CD4-positive, CD25-positive, alpha-beta regulatory T cell (primary cell): ENCODE measurements at regions not wholly inside any gene's neighbourhood (a gene's known extent, or its start where the extent isn't known, plus 50 kb on each side); places are given as distances from the start of the nearest gene placed in this dataset.
"Not testable (repeated sequence)": the region's sequence is repeated elsewhere in the genome, so short reads cannot be mapped to it uniquely, and the experiment has no call there.

Experiments used
- ATAC-seq, 2 donors: fragments of 150-1000 bp; cut with Tn5 transposase; one replicate each; pipeline ENCODE4 v1.10.0; 2021; ENCODE audit warnings: low read depth in 2 of 2, moderate number of reproducible peaks in 2 of 2, moderate library complexity in 1 of 2
- DNase-seq, 3 donors: peaks; one replicate each; pipeline versions ENCODE4 v3.0.0 to v3.0.0-alpha.2; 2012 to 2022; ENCODE audit warnings: mixed read lengths in 1 of 3
- H3K27ac ChIP-seq: one replicate; pipeline ENCODE4 v1.7.0; 2013; ENCODE audit warnings: mild to moderate bottlenecking, low read length; ENCODE audit not compliant: insufficient read depth, poor library complexity, severe bottlenecking
- H3K27me3 ChIP-seq: one replicate; pipeline ENCODE4 v1.7.0; 2013; ENCODE audit warnings: low read length; ENCODE audit not compliant: control insufficient read depth, insufficient read depth
- H3K36me3 ChIP-seq: one replicate; pipeline ENCODE4 v1.7.0; 2013; ENCODE audit warnings: mild to moderate bottlenecking, low read length, moderate library complexity; ENCODE audit not compliant: control insufficient read depth, insufficient read depth
- H3K4me1 ChIP-seq: 2 replicates; pipeline ENCODE4 v1.7.0; 2013; ENCODE audit warnings: mild to moderate bottlenecking, low read length; ENCODE audit not compliant: insufficient read depth, control insufficient read depth, poor library complexity, severe bottlenecking
- H3K4me3 ChIP-seq: one replicate; pipeline ENCODE4 v1.7.0; 2013; ENCODE audit warnings: low read depth, mild to moderate bottlenecking, low read length, moderate library complexity
- H3K9me3 ChIP-seq, 2 experiments: 1 replicate in 1 of 2; 2 replicates in 1 of 2; pipeline ENCODE4 v1.7.0; 2013; ENCODE audit warnings: low read length in 2 of 2, mild to moderate bottlenecking in 1 of 2, moderate library complexity in 1 of 2; ENCODE audit not compliant: control insufficient read depth in 2 of 2
- H3K27ac Mint-ChIP-seq, 3 donors: one replicate each; pipeline ENCODE4 v1.8.0; 2020 to 2022; ENCODE audit warnings: mild to moderate bottlenecking in 3 of 3, mixed read lengths in 3 of 3, moderate library complexity in 2 of 3
- H3K27me3 Mint-ChIP-seq: one replicate; pipeline ENCODE4 v1.8.0; 2022; ENCODE audit warnings: mild to moderate bottlenecking, mixed read lengths
- H3K36me3 Mint-ChIP-seq: one replicate; pipeline ENCODE4 v1.8.0; 2020; ENCODE audit warnings: mixed read lengths
- H3K4me1 Mint-ChIP-seq, 4 donors: one replicate each; pipeline ENCODE4 v1.8.0; 2020 to 2022; ENCODE audit warnings: mixed read lengths in 4 of 4, mild to moderate bottlenecking in 1 of 4
- H3K4me3 Mint-ChIP-seq, 4 donors: one replicate each; pipeline ENCODE4 v1.8.0; 2020 to 2022; ENCODE audit warnings: mild to moderate bottlenecking in 4 of 4, mixed read lengths in 4 of 4, moderate library complexity in 3 of 4
- H3K9me3 Mint-ChIP-seq, 7 donors: one replicate each; pipeline ENCODE4 v1.8.0; 2020 to 2022; ENCODE audit warnings: mixed read lengths in 7 of 7, mild to moderate bottlenecking in 3 of 7, moderate library complexity in 2 of 7

GRCh38 chr16:66095676-66096075 is 270.8 kb upstream of the CDH5 start:
- Histone ChIP-seq H3K4me1 (no peaks in the 10 kb centered on the region), H3K27ac (no peak overlapping the region), H3K4me3 (no peak overlapping the region), H3K36me3 (no peaks in the 10 kb centered on the region), H3K9me3 (no peaks in the 10 kb centered on the region), H3K27me3 (no peaks in the 10 kb centered on the region)
- no peak overlapping the region for H3K27ac Mint-ChIP-seq
- H3K27me3 Mint-ChIP-seq: no peaks in the 10 kb centered on the region
- no peak overlapping the region for H3K4me3 Mint-ChIP-seq
- ATAC-seq (no peak), DNase-seq (no peak)
- no peaks in the 10 kb centered on the region for H3K4me1 Mint-ChIP-seq
- peaks cover 0 to 2% (median 0%) of the 10 kb centered on the region in 7 donors for H3K9me3 Mint-ChIP-seq
- no peaks in the 10 kb centered on the region for H3K36me3 Mint-ChIP-seq

DNA sequence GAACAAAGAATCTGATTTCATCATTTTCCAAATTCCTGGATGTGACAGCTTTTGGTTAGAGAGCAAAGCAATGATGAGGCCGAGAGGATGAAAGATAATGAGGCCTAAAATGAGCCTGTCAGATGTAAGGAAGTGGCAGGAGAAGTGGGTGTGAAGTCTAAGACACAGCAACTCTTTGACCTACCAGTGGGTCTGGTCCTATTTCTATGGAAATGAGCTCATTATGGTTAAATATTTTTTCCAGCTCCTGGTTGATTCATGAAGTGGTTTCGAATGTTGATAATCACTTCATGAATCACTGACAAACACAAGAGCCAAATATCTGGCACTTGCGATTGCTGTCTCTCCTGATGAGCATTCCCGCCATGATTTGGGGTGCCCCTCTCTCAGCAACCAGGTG is 273.3 kb upstream of the CDH5 start:
- no peak for DNase-seq
- Mint-ChIP-seq H3K27me3 (no peaks in the 10 kb centered on the region), H3K9me3 (peaks cover 0 to 1% (median 0%) of the 10 kb centered on the region in 7 donors), H3K4me3 (no peak overlapping the region), H3K36me3 (no peaks in the 10 kb centered on the region), H3K4me1 (no peaks in the 10 kb centered on the region), H3K27ac (no peak overlapping the region)
- Histone ChIP-seq H3K36me3 (no peaks in the 10 kb centered on the region), H3K4me1 (no peaks in the 10 kb centered on the region), H3K27me3 (no peaks in the 10 kb centered on the region), H3K27ac (no peak overlapping the region), H3K4me3 (no peak overlapping the region), H3K9me3 (no peaks in the 10 kb centered on the region)
- no peak for ATAC-seq

DNA sequence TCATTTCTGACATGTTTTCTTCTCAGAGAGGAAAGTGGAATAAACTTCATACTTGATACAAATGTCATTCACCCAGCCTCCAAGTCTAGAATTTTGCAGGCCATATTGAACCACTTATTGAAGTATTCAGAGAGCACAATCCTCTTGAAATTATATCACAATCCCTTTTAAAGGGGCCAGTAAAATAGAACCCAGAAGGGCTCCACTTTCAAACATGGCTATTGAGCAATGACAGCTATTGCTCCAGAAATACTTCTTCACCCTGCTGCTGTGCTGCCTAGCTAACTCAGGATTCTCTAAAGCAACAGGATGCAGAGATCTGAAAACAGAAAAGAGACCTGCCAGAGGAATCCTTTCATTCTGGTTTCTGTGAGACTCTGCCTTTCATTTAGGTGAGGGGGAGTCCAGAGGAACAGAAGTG is 275.0 kb upstream of the CDH5 start:
- Histone ChIP-seq H3K4me1 (no peaks in the 10 kb centered on the region), H3K27me3 (no peaks in the 10 kb centered on the region), H3K9me3 (no peaks in the 10 kb centered on the region), H3K36me3 (no peaks in the 10 kb centered on the region), H3K4me3 (no peak overlapping the region), H3K27ac (no peak overlapping the region)
- ATAC-seq: no peak
- Mint-ChIP-seq H3K4me1 (no peaks in the 10 kb centered on the region), H3K9me3 (peaks cover 0 to 3% (median 0%) of the 10 kb centered on the region in 7 donors), H3K36me3 (no peaks in the 10 kb centered on the region), H3K4me3 (no peak overlapping the region), H3K27me3 (no peaks in the 10 kb centered on the region), H3K27ac (no peak overlapping the region)
- DNase-seq: no peak

GRCh38 chr16:66088681-66089080 is 277.8 kb upstream of the CDH5 start:
- no peak overlapping the region for H3K27ac Mint-ChIP-seq
- DNase-seq (no peak), ATAC-seq (no peak)
- no peaks in the 10 kb centered on the region for H3K4me1 Mint-ChIP-seq
- no peaks in the 10 kb centered on the region for H3K27me3 Mint-ChIP-seq
- H3K4me3 Mint-ChIP-seq: no peak overlapping the region
- no peak overlapping the region for H3K4me3 ChIP-seq
- H3K27ac ChIP-seq: no peak overlapping the region
- H3K36me3 Mint-ChIP-seq: no peaks in the 10 kb centered on the region
- H3K36me3 ChIP-seq: no peaks in the 10 kb centered on the region
- H3K27me3 ChIP-seq: no peaks in the 10 kb centered on the region
- H3K9me3 Mint-ChIP-seq: peaks cover 0 to 3% (median 0%) of the 10 kb centered on the region in 7 donors
- no peaks in the 10 kb centered on the region for H3K9me3 ChIP-seq
- no peaks in the 10 kb centered on the region for H3K4me1 ChIP-seq

- H3K9me3 ChIP-seq: no peaks in the 10 kb centered on the region
- H3K9me3 Mint-ChIP-seq: peaks cover 0 to 3% (median 0%) of the 10 kb centered on the region in 7 donors
- H3K27ac Mint-ChIP-seq: no peak overlapping the region
- H3K27me3 Mint-ChIP-seq: no peaks in the 10 kb centered on the region
- H3K4me3 ChIP-seq: no peak overlapping the region
- H3K4me1 ChIP-seq: no peaks in the 10 kb centered on the region
- no peaks in the 10 kb centered on the region for H3K4me1 Mint-ChIP-seq
- no peak overlapping the region for H3K27ac ChIP-seq
- H3K36me3 Mint-ChIP-seq: no peaks in the 10 kb centered on the region
- DNase-seq (no peak), ATAC-seq (no peak)
- no peaks in the 10 kb centered on the region for H3K36me3 ChIP-seq
- no peaks in the 10 kb centered on the region for H3K27me3 ChIP-seq
- no peak overlapping the region for H3K4me3 Mint-ChIP-seq
Measured at GRCh38 chr16:66087308-66087707, 279.2 kb upstream of the CDH5 start.

- no peaks in the 10 kb centered on the region for H3K27me3 Mint-ChIP-seq
- no peaks in the 10 kb centered on the region for H3K4me1 Mint-ChIP-seq
Measured at GRCh38 chr16:66085651-66086050, 280.8 kb upstream of the CDH5 start.

GRCh38 chr16:66084731-66085130 is 281.8 kb upstream of the CDH5 start:
- not testable (repeated sequence) for H3K27ac ChIP-seq, H3K4me3 Mint-ChIP-seq, H3K9me3 Mint-ChIP-seq, H3K27me3 Mint-ChIP-seq, H3K4me1 ChIP-seq, H3K4me1 Mint-ChIP-seq, H3K36me3 ChIP-seq, H3K4me3 ChIP-seq, H3K36me3 Mint-ChIP-seq, DNase-seq, ATAC-seq, H3K27ac Mint-ChIP-seq, H3K27me3 ChIP-seq, H3K9me3 ChIP-seq

More at GRCh38 chr16:66085651-66086050, 280.8 kb upstream of the CDH5 start:
- Histone ChIP-seq H3K9me3 (no peaks in the 10 kb centered on the region), H3K27ac (no peak overlapping the region), H3K27me3 (no peaks in the 10 kb centered on the region), H3K36me3 (no peaks in the 10 kb centered on the region), H3K4me3 (no peak overlapping the region), H3K4me1 (no peaks in the 10 kb centered on the region)
- Mint-ChIP-seq H3K36me3 (no peaks in the 10 kb centered on the region), H3K9me3 (peaks cover 0 to 4% (median 0%) of the 10 kb centered on the region in 7 donors), H3K4me3 (no peak overlapping the region), H3K27ac (no peak overlapping the region)
- DNase-seq (no peak), ATAC-seq (no peak)

GRCh38 chr16:66084306-66084705 is 282.2 kb upstream of the CDH5 start:
- Mint-ChIP-seq H3K9me3 (peaks cover 0 to 4% (median 0%) of the 10 kb centered on the region in 7 donors), H3K4me1 (no peaks in the 10 kb centered on the region), H3K27me3 (peaks cover 8% of the 10 kb centered on the region), H3K27ac (no peak overlapping the region), H3K4me3 (no peak overlapping the region), H3K36me3 (no peaks in the 10 kb centered on the region)
- ATAC-seq (no peak), DNase-seq (no peak)
- H3K36me3 ChIP-seq: no peaks in the 10 kb centered on the region
- no peak overlapping the region for H3K27ac ChIP-seq
- H3K27me3 ChIP-seq: no peaks in the 10 kb centered on the region
- no peaks in the 10 kb centered on the region for H3K4me1 ChIP-seq
- no peak overlapping the region for H3K4me3 ChIP-seq
- H3K9me3 ChIP-seq: no peaks in the 10 kb centered on the region
